Ovary (tissue), 3 donors: ENCODE measurements at regions not wholly inside any gene's neighbourhood (a gene's known extent, or its start where the extent isn't known, plus 50 kb on each side); places are given as distances from the start of the nearest gene placed in this dataset.

Experiments
- CTCF ChIP-seq, 3 donors: fragments of 450-650 bp in 2 of 3; fragments of 200-600 bp in 1 of 3; IDR thresholded peaks; one replicate each; pipeline versions ENCODE4 v1.5.1 to v1.8.0; 2016 to 2022; ENCODE audit warnings: antibody characterized with exemption in 3 of 3, mild to moderate bottlenecking in 1 of 3
- EP300 ChIP-seq: sonication (generic); formaldehyde crosslinking; IDR thresholded peaks from one replicate; pipeline ENCODE4 v1.6.1; 2017; ENCODE audit warnings: antibody characterized with exemption
- POLR2A ChIP-seq: fragments of 450-650 bp; IDR thresholded peaks from one replicate; pipeline ENCODE4 v1.6.1; 2017; ENCODE audit warnings: antibody characterized with exemption, mild to moderate bottlenecking, moderate library complexity
- donor health status: DM: no; HTN: no; CAD: no.

GRCh38 chr11:24324211-24324610 is 172.6 kb upstream of the LUZP2 start:
- TF ChIP-seq CTCF (IDR thresholded peaks at IDR 0.05) (no peak), POLR2A (no peak), EP300 (no peak)
